ENCODE measurements at regions not wholly inside any gene's neighbourhood (a gene's known extent, or its start where the extent isn't known, plus 50 kb on each side); places are given as distances from the start of the nearest gene placed in this dataset.

GRCh38 chr3:157618075-157618760 lies 115.0 kb upstream of the VEPH1 start:
- no peak for DNase-seq (ENCODE audit: low read depth)
- peak; percentile 67 for TF ChIP-seq CTCF (conservative IDR thresholded peaks at IDR 0.05; ENCODE audit: low read depth, low read length)

GRCh38 chr3:157614896-157615295 lies 111.7 kb upstream of the VEPH1 start:
- no peak overlapping the region for H3K4me3 ChIP-seq (ENCODE audit: low read depth, low read length)
- no peak for DNase-seq (ENCODE audit: low read depth)
- TF ChIP-seq CTCF (conservative IDR thresholded peaks at IDR 0.05; ENCODE audit: low read depth, low read length), result no peak

More at GRCh38 chr3:157618075-157618760, 115.0 kb upstream of the VEPH1 start:
- no peak overlapping the region for H3K4me3 ChIP-seq (ENCODE audit: low read depth, low read length)

- no peak for TF ChIP-seq CTCF (conservative IDR thresholded peaks at IDR 0.05; ENCODE audit: low read depth, low read length)
- no peak for DNase-seq (ENCODE audit: low read depth)
- no peak overlapping the region for H3K4me3 ChIP-seq (ENCODE audit: low read depth, low read length)
Measured at GRCh38 chr3:157611536-157612076, 108.4 kb upstream of the VEPH1 start.

- DNase-seq (ENCODE audit: low read depth), result no peak
- no peak overlapping the region for H3K4me3 ChIP-seq (ENCODE audit: low read depth, low read length)
- no peak for TF ChIP-seq CTCF (conservative IDR thresholded peaks at IDR 0.05; ENCODE audit: low read depth, low read length)
Measured at GRCh38 chr3:157610876-157611535, 107.8 kb upstream of the VEPH1 start.

- H3K4me3 ChIP-seq (ENCODE audit: low read depth, low read length), result no peak overlapping the region
- DNase-seq (ENCODE audit: low read depth), result no peak
- TF ChIP-seq CTCF (conservative IDR thresholded peaks at IDR 0.05; ENCODE audit: low read depth, low read length), result no peak
Measured at GRCh38 chr3:157607826-157608405, 104.7 kb upstream of the VEPH1 start.

GRCh38 chr3:157606852-157607197 lies 103.6 kb upstream of the VEPH1 start:
- no peak overlapping the region for H3K4me3 ChIP-seq (ENCODE audit: low read depth, low read length)
- DNase-seq (ENCODE audit: low read depth), result no peak
- no peak for TF ChIP-seq CTCF (conservative IDR thresholded peaks at IDR 0.05; ENCODE audit: low read depth, low read length)
